ENCODE measurements at regions not wholly inside any gene's neighbourhood (a gene's known extent, or its start where the extent isn't known, plus 50 kb on each side); places are given as distances from the start of the nearest gene placed in this dataset.

GRCh38 chr11:129268371-129268770 lies 76.2 kb upstream of the ARHGAP32 start:
- TF ChIP-seq CTCF (IDR thresholded peaks at IDR 0.05): no peak
- no peak for DNase-seq

GRCh38 chr11:129267716-129268115 lies 75.6 kb upstream of the ARHGAP32 start:
- Histone ChIP-seq H3K36me3 (no peaks in the 10 kb centered on the region), H3K4me3 (no peak overlapping the region), H3K27me3 (no peaks in the 10 kb centered on the region), H3K27ac (no peak overlapping the region), H3K4me1 (no peaks in the 10 kb centered on the region), H3K9me3 (no peaks in the 10 kb centered on the region)
- no peak for TF ChIP-seq CTCF (IDR thresholded peaks at IDR 0.05)
- 74 to 83% methylated on average over 3 of the region's 3 CpGs for WGBS, 2 donors
- DNase-seq (no peak), ATAC-seq (no peak)
- intact Hi-C loops (cut with DNase I): no loop called here

More at GRCh38 chr11:129268371-129268770, 76.2 kb upstream of the ARHGAP32 start:
- intact Hi-C loops (cut with DNase I): no loop called here
- no peak for ATAC-seq
- no peaks in the 10 kb centered on the region for H3K27me3 ChIP-seq
- peaks cover 0 to 2% (median 0%) of the 10 kb centered on the region in 9 donors for H3K4me1 ChIP-seq
- H3K36me3 ChIP-seq: no peaks in the 10 kb centered on the region
- no peak overlapping the region for H3K4me3 ChIP-seq
- no peak overlapping the region for H3K27ac ChIP-seq
- no peaks in the 10 kb centered on the region for H3K9me3 ChIP-seq
- WGBS, 2 donors: 86 to 92% methylated on average over 3 of the region's 3 CpGs

- Histone ChIP-seq H3K9me3 (no peaks in the 10 kb centered on the region), H3K27me3 (no peaks in the 10 kb centered on the region), H3K4me3 (no peak overlapping the region), H3K36me3 (no peaks in the 10 kb centered on the region), H3K27ac (no peak overlapping the region), H3K4me1 (peaks cover 0 to under 1% (median 0%) of the 10 kb centered on the region in 9 donors)
- intact Hi-C loops (cut with DNase I): no loop called here
- DNase-seq (no peak), ATAC-seq (no peak)
- TF ChIP-seq CTCF (IDR thresholded peaks at IDR 0.05): no peak
- 73 to 99% methylated on average over 2 of the region's 2 CpGs for WGBS, 2 donors
Observed at GRCh38 chr11:129266536-129266935, 74.4 kb upstream of the ARHGAP32 start.

- no peaks in the 10 kb centered on the region for H3K36me3 ChIP-seq
- no peak for TF ChIP-seq CTCF (IDR thresholded peaks at IDR 0.05)
- intact Hi-C loops (cut with DNase I): no loop called here
- no peak for ATAC-seq
- H3K4me1 ChIP-seq: peaks cover 0 to 11% (median 0%) of the 10 kb centered on the region in 9 donors
- H3K9me3 ChIP-seq: no peaks in the 10 kb centered on the region
- H3K27me3 ChIP-seq: no peaks in the 10 kb centered on the region
- WGBS, 2 donors: 81 to 86% methylated on average over 5 of the region's 5 CpGs
- no peak overlapping the region for H3K4me3 ChIP-seq
- H3K27ac ChIP-seq: no peak overlapping the region
- DNase-seq: no peak
Observed at GRCh38 chr11:129265125-129265788, 73.1 kb upstream of the ARHGAP32 start.
